K562 (cell line): ENCODE measurements at regions not wholly inside any gene's neighbourhood (a gene's known extent, or its start where the extent isn't known, plus 50 kb on each side); places are given as distances from the start of the nearest gene placed in this dataset.

Experiments
- ADNP ChIP-seq: fragments of 200-800 bp; sonication (Bioruptor generic); IDR thresholded peaks from 2 replicates; pipeline ENCODE4 v1.6.1; 2016; ENCODE audit warnings: missing genetic modification characterization, missing compliant biosample characterization
- C11orf30 ChIP-seq: fragments of 450-650 bp; IDR thresholded peaks from 2 replicates; pipeline ENCODE4 v1.6.1; 2016; ENCODE audit warnings: low read depth, mild to moderate bottlenecking
- ELF4 ChIP-seq: fragments of 450-650 bp; formaldehyde crosslinking; IDR thresholded peaks from 2 replicates; pipeline ENCODE4 v1.4.0; 2022; ENCODE audit warnings: missing genetic modification characterization
- ELK3 ChIP-seq: fragments of 450-650 bp; formaldehyde crosslinking; IDR thresholded peaks from 2 replicates; pipeline ENCODE4 v1.4.0; 2020; ENCODE audit warnings: mild to moderate bottlenecking
- ETV1 ChIP-seq: fragments of 450-650 bp; conservative IDR thresholded peaks from 2 replicates; pipeline ENCODE4 v1.6.1; 2016; ENCODE audit warnings: missing genetic modification characterization, control low read depth, low read depth, missing compliant biosample characterization
- FOSL1 ChIP-seq: fragments of 200-800 bp; sonication (Bioruptor generic); conservative IDR thresholded peaks from 2 replicates; pipeline ENCODE4 v1.6.1; 2016; ENCODE audit warnings: missing genetic modification characterization, missing compliant biosample characterization
- HDAC6 ChIP-seq: IDR thresholded peaks from 2 replicates; pipeline ENCODE4 v1.6.1; 2012; ENCODE audit warnings: low read depth, mild to moderate bottlenecking, control low read depth, inconsistent platforms, low read length, moderate library complexity
- HEY1 ChIP-seq: fragments of 250-450 bp; sonication (Bioruptor Pico); IDR thresholded peaks from 2 replicates; pipeline ENCODE4 v1.5.0; 2020; ENCODE audit warnings: mild to moderate bottlenecking, moderate library complexity, borderline replicate concordance
- MEIS2 ChIP-seq: fragments of 450-650 bp; IDR thresholded peaks from 2 replicates; pipeline ENCODE4 v1.6.1; 2014; ENCODE audit warnings: mild to moderate bottlenecking; ENCODE audit not compliant: partially characterized antibody
- MYBL2 ChIP-seq, 2 experiments: fragments of 450-650 bp in 1 of 2; sonication (generic) in 1 of 2; formaldehyde crosslinking in 1 of 2; IDR thresholded peaks; 2 replicates each; pipeline versions ENCODE4 v1.6.1 to v1.8.1; 2017 to 2022; ENCODE audit warnings: borderline replicate concordance in 1 of 2, inconsistent platforms in 1 of 2, low read depth in 1 of 2, mild to moderate bottlenecking in 1 of 2, missing genetic modification reagents in 1 of 2, moderate library complexity in 1 of 2
- POLR2A ChIP-seq: fragments of 450-650 bp; conservative IDR thresholded peaks from 2 replicates; pipeline ENCODE4 v1.6.1; 2016
- RAD21 ChIP-seq, 2 experiments: fragments of 250-450 bp in 1 of 2; fragments of 450-650 bp in 1 of 2; sonication (Bioruptor Pico) in 1 of 2; formaldehyde crosslinking in 1 of 2; IDR thresholded peaks in 1 of 2; conservative IDR thresholded peaks in 1 of 2; 2 replicates each; pipeline versions ENCODE4 v1.4.0 to v1.8.0; 2020 to 2022; ENCODE audit warnings: mild to moderate bottlenecking in 2 of 2, moderate library complexity in 1 of 2
- RAD51 ChIP-seq: fragments of 450-650 bp; IDR thresholded peaks from 2 replicates; pipeline ENCODE4 v1.7.1; 2016; ENCODE audit warnings: low read depth, mild to moderate bottlenecking, borderline replicate concordance
- RFX1 ChIP-seq: fragments of 450-650 bp; IDR thresholded peaks from 2 replicates; pipeline ENCODE4 v1.6.1; 2016; ENCODE audit warnings: mild to moderate bottlenecking, moderate library complexity
- RFX7 ChIP-seq: fragments of 250-450 bp; sonication (Bioruptor Pico); IDR thresholded peaks from 2 replicates; pipeline ENCODE4 v1.5.1; 2021; ENCODE audit warnings: mild to moderate bottlenecking
- SIX5 ChIP-seq, 2 experiments: IDR thresholded peaks; 2 replicates each; pipeline ENCODE4 v1.6.1; 2011; ENCODE audit warnings: low read length in 2 of 2, borderline replicate concordance in 1 of 2, low read depth in 1 of 2, mild to moderate bottlenecking in 1 of 2, moderate library complexity in 1 of 2; ENCODE audit not compliant: insufficient read depth in 1 of 2
- SMARCC2 ChIP-seq: fragments of 450-650 bp; IDR thresholded peaks from 2 replicates; pipeline ENCODE4 v1.6.1; 2017; ENCODE audit warnings: antibody characterized with exemption, moderate library complexity, mild to moderate bottlenecking, low read depth
- SPI1 ChIP-seq: IDR thresholded peaks from 2 replicates; pipeline ENCODE4 v1.6.1; 2011; ENCODE audit warnings: low read depth, low read length, control low read depth, borderline replicate concordance
- TAF9B ChIP-seq: fragments of 450-650 bp; IDR thresholded peaks from 2 replicates; pipeline ENCODE4 v1.6.1; 2018; ENCODE audit warnings: mild to moderate bottlenecking; ENCODE audit not compliant: partially characterized antibody
- TARDBP ChIP-seq: fragments of 450-650 bp; IDR thresholded peaks from 2 replicates; pipeline ENCODE4 v1.6.1; 2016
- TCF7L2 ChIP-seq: fragments of 150-350 bp; IDR thresholded peaks from 2 replicates; pipeline ENCODE4 v1.6.1; 2016; ENCODE audit warnings: low read depth, mild to moderate bottlenecking, low read length, moderate library complexity
- TFAP4 ChIP-seq: sonication (generic); formaldehyde crosslinking; IDR thresholded peaks from 2 replicates; pipeline ENCODE4 v1.8.0; 2022; ENCODE audit warnings: missing genetic modification reagents, mild to moderate bottlenecking, moderate library complexity, borderline replicate concordance
- ZBTB5 ChIP-seq: fragments of 450-650 bp; IDR thresholded peaks from 2 replicates; pipeline ENCODE4 v1.6.1; 2017; ENCODE audit warnings: antibody characterized with exemption
- ZNF134 ChIP-seq: fragments of 250-450 bp; sonication (Bioruptor Pico); conservative IDR thresholded peaks from 2 replicates; pipeline ENCODE4 v1.4.0; 2020
- ZNF511 ChIP-seq: sonication (generic); formaldehyde crosslinking; IDR thresholded peaks from 2 replicates; pipeline ENCODE4 v1.8.0; 2022; ENCODE audit warnings: mild to moderate bottlenecking, missing genetic modification reagents

GRCh38 chr2:235433860-235434259, 60.0 kb upstream of the AGAP1 start (continued):
- TF ChIP-seq TFAP4 (CRISPR knock-in tag) (0 out of 2 replicates have a peak, but pooled peaks have one; percentile 15), ZNF134 (CRISPR knock-in tag) (no peak), RAD21 (CRISPR knock-in tag; conservative IDR thresholded peaks at IDR 0.05 in 1 of 2, IDR thresholded peaks at IDR 0.05 in 1 of 2) (peak; percentile 82 to 88), ZBTB5 (no peak), RFX7 (CRISPR knock-in tag) (no peak), TARDBP (no peak), C11orf30 (peak; percentile 33; the same call in 1 of the 2 replicates), MEIS2 (peak; percentile 92), TCF7L2 (no peak), RFX1 (no peak), SMARCC2 (no peak), ELF4 (CRISPR knock-in tag) (no peak), MYBL2 (IDR thresholded peaks at IDR 0.05; ENCODE audit: low read depth) (no peak), MYBL2 (CRISPR knock-in tag; IDR thresholded peaks at IDR 0.05; ENCODE audit: borderline replicate concordance) (no peak), SIX5 (IDR thresholded peaks at IDR 0.05; ENCODE audit: borderline replicate concordance in 1 of 2, insufficient read depth in 1 of 2, low read depth in 1 of 2, low read length in 2 of 2) (no peak), ADNP (tag) (no peak), ETV1 (tag) (peak; percentile 69), RAD51 (no peak), POLR2A (no peak), TAF9B (no peak), SPI1 (peak; percentile 72; the same call in 1 of the 2 replicates), HEY1 (CRISPR knock-in tag) (no peak), FOSL1 (tag) (peak; percentile 41; the same call in 1 of the 2 replicates), ZNF511 (no peak), ELK3 (no peak), HDAC6 (no peak)
